ENCODE measurements at regions not wholly inside any gene's neighbourhood (a gene's known extent, or its start where the extent isn't known, plus 50 kb on each side); places are given as distances from the start of the nearest gene placed in this dataset.

- no peak for TF ChIP-seq EZH2phosphoT487 (IDR thresholded peaks at IDR 0.05; ENCODE audit: insufficient read depth, low read depth)
- no peak for TF ChIP-seq EZH2 (IDR thresholded peaks at IDR 0.05; ENCODE audit: insufficient read depth, poor library complexity, severe bottlenecking)
Observed at GRCh38 chr21:27535188-27535587, 568.3 kb upstream of the ADAMTS5 start.

Data from GM23248 (cell line).